Omental fat pad (tissue), 3 donors: ENCODE measurements at regions not wholly inside any gene's neighbourhood (a gene's known extent, or its start where the extent isn't known, plus 50 kb on each side); places are given as distances from the start of the nearest gene placed in this dataset.
"Not testable (repeated sequence)": the region's sequence is repeated elsewhere in the genome, so short reads cannot be mapped to it uniquely, and the experiment has no call there.

Experiments
- ATAC-seq: fragments of 150-250 bp; one replicate; pipeline ENCODE4 v1.9.1; 2016; ENCODE audit warnings: mild to moderate bottlenecking, moderate library complexity; ENCODE audit not compliant: low FRiP score
- DNase-seq: peaks from one replicate; pipeline ENCODE4 v3.0.0-alpha.2; 2019; ENCODE audit warnings: low spot score
- CTCF ChIP-seq, 3 donors: fragments of 450-650 bp; IDR thresholded peaks; one replicate each; pipeline ENCODE4 v1.5.1; 2016 to 2017; ENCODE audit warnings: antibody characterized with exemption in 3 of 3, mild to moderate bottlenecking in 3 of 3, moderate library complexity in 2 of 3

DNA sequence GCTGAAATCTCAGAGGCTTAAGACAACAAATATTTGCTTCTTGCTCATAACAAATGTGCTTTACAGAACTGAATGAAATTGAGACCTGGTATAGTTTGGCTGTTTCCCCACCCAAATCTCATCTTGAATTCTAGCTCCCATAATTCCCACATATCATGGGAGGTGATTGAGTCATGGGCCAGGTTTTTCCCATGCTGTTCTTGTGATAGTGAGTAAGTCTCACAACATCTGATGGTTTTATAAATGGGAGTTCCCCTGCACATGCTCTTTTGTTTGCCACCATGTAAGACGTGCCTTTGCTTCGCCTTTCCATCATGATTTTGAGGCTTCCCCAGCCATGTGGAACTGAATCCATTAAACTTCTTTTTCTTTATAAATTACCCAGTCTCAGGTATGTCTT, 221.1 kb upstream of the DIPK2B start:
- TF ChIP-seq CTCF (IDR thresholded peaks at IDR 0.05): no peak
- no peak for DNase-seq
- ATAC-seq: no peak

DNA sequence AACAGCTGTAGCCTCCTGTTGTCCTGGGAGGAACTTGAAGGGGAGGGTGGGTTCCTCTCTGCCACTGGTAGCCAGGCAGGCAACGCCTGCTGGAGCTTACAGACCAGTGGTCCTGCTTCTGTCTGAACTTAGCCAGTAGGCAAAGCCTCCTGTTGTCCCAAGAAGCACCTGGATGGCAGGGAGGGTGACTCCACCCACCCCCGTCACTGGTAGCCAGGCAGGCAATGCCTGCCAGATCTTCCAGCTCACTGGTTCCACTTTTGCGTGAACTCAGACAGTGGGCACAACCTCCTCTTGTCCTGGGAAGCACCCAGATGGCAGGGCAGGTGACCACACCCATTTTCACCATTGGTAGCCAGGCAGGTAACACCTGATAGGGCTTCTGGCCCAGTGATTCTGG, 203.5 kb upstream of the DIPK2B start:
- TF ChIP-seq CTCF (IDR thresholded peaks at IDR 0.05): no peak
- DNase-seq (no peak), ATAC-seq (no peak)

DNA sequence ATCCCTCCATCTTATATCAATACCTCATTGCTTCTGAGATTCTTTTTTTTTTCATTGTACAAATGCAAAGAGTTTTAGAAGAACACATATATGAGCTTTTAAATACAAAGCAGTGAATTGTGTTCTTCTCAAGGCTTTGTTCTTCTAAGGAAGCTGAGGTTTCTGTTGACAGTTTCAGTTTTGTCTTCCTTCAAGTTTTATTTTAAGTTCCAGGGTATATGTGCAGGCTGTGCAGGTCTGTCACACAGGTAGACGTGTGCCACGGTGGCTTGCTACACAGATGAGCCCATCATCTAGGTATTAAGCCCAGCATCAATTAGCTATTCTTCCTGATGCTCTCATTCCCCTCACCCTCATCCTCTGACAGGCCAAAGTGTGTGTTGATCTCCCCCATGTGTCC, 201.2 kb upstream of the DIPK2B start:
- no peak for DNase-seq
- TF ChIP-seq CTCF (IDR thresholded peaks at IDR 0.05): no peak
- ATAC-seq: no peak

- not testable (repeated sequence) for DNase-seq, ATAC-seq
These were observed 200.5 kb upstream of the DIPK2B start for GRCh38 chrX:45400951-45401725.

- no peak for ATAC-seq
- no peak for TF ChIP-seq CTCF (IDR thresholded peaks at IDR 0.05)
- no peak for DNase-seq
These were observed 199.5 kb upstream of the DIPK2B start for GRCh38 chrX:45400027-45400779.

DNA sequence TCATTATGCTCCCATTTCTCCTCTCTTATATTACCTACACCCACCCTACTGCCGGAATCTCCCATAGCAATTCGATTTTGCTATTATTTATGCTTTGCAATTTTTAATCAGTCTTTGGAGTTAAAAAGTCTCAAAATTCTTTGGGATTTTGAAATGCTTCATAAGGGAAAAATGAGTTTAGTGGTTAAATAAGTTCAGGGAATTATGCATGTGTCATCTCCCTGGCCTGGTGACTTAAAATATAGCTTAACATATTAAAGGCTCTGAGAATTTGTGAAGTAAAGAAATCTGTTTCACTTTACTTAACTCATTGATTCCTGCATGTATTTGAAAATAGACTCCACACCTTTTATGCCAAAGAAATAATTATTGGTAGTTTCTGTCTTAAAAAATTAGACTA, 185.1 kb upstream of the DIPK2B start:
- TF ChIP-seq CTCF (IDR thresholded peaks at IDR 0.05): no peak
- ATAC-seq: no peak
- DNase-seq: no peak

DNA sequence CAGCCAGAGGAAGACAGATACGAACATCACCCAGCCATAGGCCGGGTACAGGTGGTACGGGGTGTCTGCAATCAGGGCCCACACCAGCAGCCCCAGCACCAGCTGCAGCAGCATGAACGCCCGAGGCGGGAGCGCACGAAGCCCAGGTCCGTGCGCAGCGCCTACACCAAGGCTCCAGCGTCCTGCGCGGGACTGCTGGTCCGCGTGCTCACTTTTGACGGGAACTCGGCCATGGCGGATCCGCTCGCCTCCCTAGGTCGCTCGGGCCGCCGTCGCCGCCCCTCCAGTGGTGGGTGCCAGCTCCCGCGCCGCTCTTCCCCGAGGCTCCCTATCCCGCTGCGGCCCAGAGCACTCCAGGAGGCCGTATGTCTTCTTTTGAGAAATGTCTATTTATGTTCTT, 181.2 kb upstream of the DIPK2B start:
- TF ChIP-seq CTCF (IDR thresholded peaks at IDR 0.05): no peak
- no peak for ATAC-seq
- DNase-seq: no peak
